Stimulated activated naive B cell treated with anti-CD40 and anti-IgM and Interleukin-4, amounts not matched to agents 10 μg/mL and 1 μg/mL and 100 μg/mL, for 72 hours (primary cell): ENCODE measurements at regions not wholly inside any gene's neighbourhood (a gene's known extent, or its start where the extent isn't known, plus 50 kb on each side); places are given as distances from the start of the nearest gene placed in this dataset.

ENCODE experiments used
- ATAC-seq, 2 donors: fragments of 150-1000 bp; cut with Tn5 transposase; replicated peaks; 2 replicates each; pipeline ENCODE4 v1.10.0; 2021; ENCODE audit warnings: moderate library complexity in 1 of 2
- DNase-seq: peaks from one replicate; pipeline ENCODE4 v3.0.0; 2021
- H3K27ac Mint-ChIP-seq: one replicate; pipeline ENCODE4 v1.8.0; 2022; ENCODE audit warnings: mild to moderate bottlenecking, mixed read lengths
- H3K27me3 Mint-ChIP-seq, 2 donors: one replicate each; pipeline ENCODE4 v1.8.0; 2022; ENCODE audit warnings: mixed read lengths in 2 of 2
- H3K36me3 Mint-ChIP-seq, 2 donors: one replicate each; pipeline ENCODE4 v1.8.0; 2022; ENCODE audit warnings: mixed read lengths in 2 of 2, mild to moderate bottlenecking in 1 of 2
- H3K4me1 Mint-ChIP-seq, 2 donors: one replicate each; pipeline ENCODE4 v1.8.0; 2022; ENCODE audit warnings: mixed read lengths in 2 of 2, mild to moderate bottlenecking in 1 of 2
- H3K4me3 Mint-ChIP-seq, 2 donors: one replicate each; pipeline ENCODE4 v1.8.0; 2022; ENCODE audit warnings: mild to moderate bottlenecking in 2 of 2, mixed read lengths in 2 of 2, moderate library complexity in 1 of 2
- H3K9me3 Mint-ChIP-seq, 2 donors: one replicate each; pipeline ENCODE4 v1.8.0; 2022; ENCODE audit warnings: mixed read lengths in 2 of 2, mild to moderate bottlenecking in 1 of 2

DNA sequence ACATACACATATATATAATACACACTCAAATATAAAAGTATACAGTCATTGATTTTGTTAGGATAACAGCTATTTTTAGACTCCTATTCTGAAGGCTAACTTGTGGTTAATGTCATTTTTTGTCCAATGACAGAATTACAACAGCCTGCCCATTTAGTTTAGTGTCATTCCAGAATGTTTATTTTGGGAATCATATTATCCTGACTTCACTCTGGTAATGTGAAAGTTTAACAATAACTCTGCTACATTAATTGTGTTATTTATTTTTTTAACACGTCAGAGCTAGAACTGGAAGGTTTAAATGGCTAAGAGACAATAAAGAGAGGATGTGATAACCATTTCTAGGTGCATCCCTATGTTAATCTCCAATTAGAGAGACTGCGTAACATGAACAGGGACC, 648.1 kb downstream of the USP25 start:
- H3K27ac Mint-ChIP-seq: no peak overlapping the region
- no peaks in the 10 kb centered on the region for H3K27me3 Mint-ChIP-seq
- ATAC-seq (no peak), DNase-seq (no peak)
- H3K36me3 Mint-ChIP-seq: no peaks in the 10 kb centered on the region
- H3K4me3 Mint-ChIP-seq: no peak overlapping the region
- no peaks in the 10 kb centered on the region for H3K9me3 Mint-ChIP-seq
- no peaks in the 10 kb centered on the region for H3K4me1 Mint-ChIP-seq

DNA sequence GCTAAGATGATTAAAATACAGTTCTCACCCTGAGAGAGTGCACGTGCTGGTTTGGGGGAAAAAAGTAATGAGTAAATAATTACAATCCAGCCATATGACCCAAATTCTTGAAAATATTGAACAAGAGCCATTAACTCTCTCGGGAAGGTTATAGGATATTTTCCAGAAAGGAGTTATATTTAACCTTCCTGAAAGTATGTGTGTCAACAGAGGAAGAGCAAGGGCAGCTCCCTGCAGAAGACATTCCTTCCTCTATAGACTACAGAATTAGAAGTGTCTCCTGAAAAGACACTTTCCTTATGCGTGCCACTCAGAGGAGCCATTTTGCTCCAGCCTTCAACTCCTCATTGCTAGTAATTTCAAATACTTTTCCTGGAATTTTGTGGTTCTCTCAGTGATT, 648.7 kb downstream of the USP25 start:
- no peaks in the 10 kb centered on the region for H3K36me3 Mint-ChIP-seq
- no peaks in the 10 kb centered on the region for H3K4me1 Mint-ChIP-seq
- ATAC-seq: no peak
- H3K27me3 Mint-ChIP-seq: no peaks in the 10 kb centered on the region
- H3K27ac Mint-ChIP-seq: no peak overlapping the region
- H3K9me3 Mint-ChIP-seq: no peaks in the 10 kb centered on the region
- no peak for DNase-seq
- no peak overlapping the region for H3K4me3 Mint-ChIP-seq

DNA sequence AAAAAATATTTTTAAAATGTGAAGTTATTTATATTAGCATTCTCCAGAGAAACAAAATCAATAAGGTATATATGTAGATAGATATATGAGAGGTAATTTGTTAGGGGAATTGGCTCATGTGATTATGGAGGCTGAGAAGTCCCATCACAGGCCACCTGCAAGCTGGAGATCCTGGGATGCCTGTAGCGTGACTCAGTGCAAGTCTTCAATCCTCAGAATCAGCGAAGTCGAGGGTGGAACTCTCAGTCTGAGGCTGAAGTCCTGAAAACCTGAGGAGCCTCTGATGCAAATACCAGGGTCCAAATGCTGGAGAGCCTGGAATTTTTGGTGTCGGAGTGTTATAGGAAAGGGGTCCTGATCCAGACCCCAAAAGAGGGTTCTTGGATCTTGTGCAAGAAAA, 658.5 kb downstream of the USP25 start:
- H3K36me3 Mint-ChIP-seq: no peaks in the 10 kb centered on the region
- H3K4me3 Mint-ChIP-seq: no peak overlapping the region
- no peaks in the 10 kb centered on the region for H3K27me3 Mint-ChIP-seq
- no peak overlapping the region for H3K27ac Mint-ChIP-seq
- no peak for DNase-seq
- ATAC-seq: no peak
- H3K4me1 Mint-ChIP-seq: no peaks in the 10 kb centered on the region
- peaks cover 3 to 7% of the 10 kb centered on the region in 2 donors for H3K9me3 Mint-ChIP-seq

DNA sequence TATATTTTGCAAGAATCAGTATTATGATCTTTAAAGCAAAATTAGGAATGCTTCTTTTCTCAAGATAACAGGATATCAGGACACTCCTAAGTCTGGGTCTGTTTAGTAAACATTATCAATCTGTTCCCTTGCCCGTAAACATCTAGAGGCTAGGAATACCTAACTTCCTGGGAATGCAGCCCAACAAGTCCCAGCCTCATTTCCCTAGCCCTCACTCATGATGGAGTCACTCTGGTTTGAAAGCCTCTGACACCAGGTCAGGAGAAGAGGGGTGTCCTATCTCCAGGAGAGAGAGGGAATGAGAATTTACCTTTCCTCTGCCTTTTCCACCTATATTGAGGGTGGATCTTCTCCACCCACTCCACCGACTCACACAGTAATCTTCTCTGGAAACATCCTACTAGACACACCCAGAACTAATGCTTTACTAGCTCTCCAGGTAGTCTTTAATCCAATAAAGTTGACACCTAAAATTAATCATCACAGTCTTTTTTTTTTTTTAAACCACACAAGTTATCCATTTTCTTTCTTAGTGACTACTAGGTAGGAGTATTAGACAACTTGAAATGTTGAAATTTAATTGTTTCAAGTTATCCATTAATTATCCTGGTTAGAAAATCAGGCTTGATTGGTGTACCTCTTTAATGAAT, 659.3 kb downstream of the USP25 start:
- no peaks in the 10 kb centered on the region for H3K36me3 Mint-ChIP-seq
- H3K4me3 Mint-ChIP-seq: no peak overlapping the region
- no peaks in the 10 kb centered on the region for H3K4me1 Mint-ChIP-seq
- H3K9me3 Mint-ChIP-seq: peaks cover 3 to 7% of the 10 kb centered on the region in 2 donors
- no peaks in the 10 kb centered on the region for H3K27me3 Mint-ChIP-seq
- H3K27ac Mint-ChIP-seq: no peak overlapping the region
- DNase-seq (no peak), ATAC-seq (no peak)

DNA sequence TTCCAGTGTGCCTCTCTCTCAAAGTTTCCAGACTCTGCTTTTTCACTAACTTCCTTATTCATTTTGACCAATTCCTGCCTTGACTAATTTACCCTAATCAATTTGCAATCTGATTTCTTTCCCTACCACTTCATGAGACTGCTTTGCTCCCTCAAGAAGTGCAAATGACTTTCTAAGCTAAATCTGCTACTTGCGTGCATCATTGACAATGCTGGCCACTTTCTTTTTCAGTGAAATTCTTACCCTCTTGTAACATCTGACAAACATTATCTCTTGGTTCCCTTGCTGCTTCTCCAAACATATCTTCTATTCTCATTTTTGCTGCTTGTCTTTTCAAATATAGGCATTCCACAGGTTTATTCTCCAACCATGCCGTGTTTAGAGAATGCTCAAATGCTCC, 659.9 kb downstream of the USP25 start:
- H3K27me3 Mint-ChIP-seq: no peaks in the 10 kb centered on the region
- no peaks in the 10 kb centered on the region for H3K4me1 Mint-ChIP-seq
- DNase-seq (no peak), ATAC-seq (no peak)
- H3K27ac Mint-ChIP-seq: no peak overlapping the region
- no peaks in the 10 kb centered on the region for H3K36me3 Mint-ChIP-seq
- no peak overlapping the region for H3K4me3 Mint-ChIP-seq
- peaks cover 3 to 7% of the 10 kb centered on the region in 2 donors for H3K9me3 Mint-ChIP-seq

DNA sequence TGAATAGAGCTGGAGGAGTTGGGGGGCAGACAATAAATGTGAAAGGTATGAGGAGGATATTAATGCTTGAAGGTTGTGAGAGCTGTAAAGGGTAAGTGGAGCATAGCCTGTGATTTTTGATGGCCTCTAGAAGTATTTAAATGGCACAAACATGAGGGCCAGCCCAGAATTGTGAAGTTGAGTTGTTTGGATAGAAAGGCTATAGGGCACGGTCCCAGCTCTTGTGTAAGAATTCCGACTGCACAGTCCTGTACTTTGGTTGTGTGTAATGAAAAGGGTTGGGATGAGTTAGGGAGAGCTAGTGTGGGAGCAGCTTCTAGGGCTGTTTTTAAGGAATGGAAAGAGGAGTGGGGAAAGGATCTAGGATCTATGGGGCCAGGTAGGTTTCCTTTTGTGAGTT, 665.5 kb downstream of the USP25 start:
- H3K9me3 Mint-ChIP-seq: peaks cover 8 to 11% of the 10 kb centered on the region in 2 donors
- peaks cover 0 to 4% of the 10 kb centered on the region in 2 donors for H3K36me3 Mint-ChIP-seq
- no peak overlapping the region for H3K27ac Mint-ChIP-seq
- H3K4me1 Mint-ChIP-seq: no peaks in the 10 kb centered on the region
- H3K4me3 Mint-ChIP-seq: no peak overlapping the region
- no peaks in the 10 kb centered on the region for H3K27me3 Mint-ChIP-seq
- ATAC-seq (no peak), DNase-seq (no peak)

DNA sequence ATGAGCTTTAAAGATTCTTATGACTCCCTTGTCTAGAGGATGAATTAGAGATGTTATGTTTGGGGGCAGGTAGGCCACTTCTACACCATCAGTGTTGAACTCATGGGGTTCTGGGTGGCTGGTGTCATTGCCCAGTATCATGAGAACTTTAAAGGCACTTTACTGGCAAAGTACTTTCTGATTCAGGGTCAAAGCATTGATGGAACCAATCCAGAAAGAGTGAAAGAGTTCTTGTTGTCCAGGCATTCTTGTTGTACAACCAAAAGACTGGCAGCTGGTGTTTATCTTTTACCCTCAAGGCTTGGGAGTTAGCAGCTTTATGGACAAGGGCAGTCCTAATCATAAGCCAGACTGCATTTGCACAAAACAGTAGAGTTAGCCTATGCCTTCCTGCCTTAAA, 673.0 kb downstream of the USP25 start:
- DNase-seq (no peak), ATAC-seq (no peak)
- H3K27me3 Mint-ChIP-seq: no peaks in the 10 kb centered on the region
- H3K9me3 Mint-ChIP-seq: peaks cover 0 to 5% of the 10 kb centered on the region in 2 donors
- H3K27ac Mint-ChIP-seq: no peak overlapping the region
- H3K4me3 Mint-ChIP-seq: no peak overlapping the region
- H3K4me1 Mint-ChIP-seq: no peaks in the 10 kb centered on the region
- no peaks in the 10 kb centered on the region for H3K36me3 Mint-ChIP-seq

DNA sequence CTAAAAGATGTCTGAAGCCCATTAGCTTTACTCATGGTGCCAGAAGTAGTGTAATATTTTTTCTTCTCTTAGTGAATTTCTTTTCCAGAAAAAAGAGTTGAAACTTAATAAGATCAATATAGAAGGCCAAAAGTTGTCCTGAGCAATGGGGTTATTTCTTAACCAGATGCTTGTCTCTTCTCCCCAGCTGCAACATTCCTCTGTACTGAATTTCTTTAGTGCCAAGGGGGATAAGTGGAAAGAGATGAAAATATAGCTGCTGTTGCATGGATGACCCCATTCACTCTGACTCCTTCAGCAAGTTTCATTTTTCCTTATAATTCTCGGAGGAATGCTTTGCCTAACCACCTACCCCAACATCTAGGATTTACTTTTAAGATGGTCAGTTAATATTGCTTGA, 675.0 kb downstream of the USP25 start:
- peaks cover 0 to 5% of the 10 kb centered on the region in 2 donors for H3K9me3 Mint-ChIP-seq
- no peaks in the 10 kb centered on the region for H3K4me1 Mint-ChIP-seq
- no peak for ATAC-seq
- no peaks in the 10 kb centered on the region for H3K36me3 Mint-ChIP-seq
- DNase-seq: no peak
- no peaks in the 10 kb centered on the region for H3K27me3 Mint-ChIP-seq
- no peak overlapping the region for H3K4me3 Mint-ChIP-seq
- H3K27ac Mint-ChIP-seq: no peak overlapping the region

DNA sequence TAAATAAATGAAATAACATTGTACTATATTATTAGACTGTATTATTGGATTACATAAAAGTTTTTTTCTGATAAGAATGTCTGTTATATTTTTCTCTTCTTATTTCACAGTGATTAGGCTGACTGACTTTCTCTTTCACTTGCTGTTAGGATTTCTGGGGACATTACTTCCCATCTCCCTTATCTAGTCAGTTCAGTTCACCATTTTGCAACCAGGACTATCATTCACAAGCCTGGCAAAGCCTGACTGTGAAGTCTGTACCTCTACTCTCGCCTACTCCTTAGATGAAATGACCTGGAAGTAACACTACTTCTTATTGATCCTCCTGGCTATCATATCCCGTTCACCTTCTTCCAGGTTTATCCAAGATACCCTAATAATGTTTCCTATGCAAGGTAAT, 676.6 kb downstream of the USP25 start:
- Mint-ChIP-seq H3K27me3 (no peaks in the 10 kb centered on the region), H3K36me3 (no peaks in the 10 kb centered on the region), H3K9me3 (peaks cover 2 to 5% of the 10 kb centered on the region in 2 donors), H3K27ac (no peak overlapping the region), H3K4me3 (no peak overlapping the region), H3K4me1 (no peaks in the 10 kb centered on the region)
- no peak for DNase-seq
- no peak for ATAC-seq

DNA sequence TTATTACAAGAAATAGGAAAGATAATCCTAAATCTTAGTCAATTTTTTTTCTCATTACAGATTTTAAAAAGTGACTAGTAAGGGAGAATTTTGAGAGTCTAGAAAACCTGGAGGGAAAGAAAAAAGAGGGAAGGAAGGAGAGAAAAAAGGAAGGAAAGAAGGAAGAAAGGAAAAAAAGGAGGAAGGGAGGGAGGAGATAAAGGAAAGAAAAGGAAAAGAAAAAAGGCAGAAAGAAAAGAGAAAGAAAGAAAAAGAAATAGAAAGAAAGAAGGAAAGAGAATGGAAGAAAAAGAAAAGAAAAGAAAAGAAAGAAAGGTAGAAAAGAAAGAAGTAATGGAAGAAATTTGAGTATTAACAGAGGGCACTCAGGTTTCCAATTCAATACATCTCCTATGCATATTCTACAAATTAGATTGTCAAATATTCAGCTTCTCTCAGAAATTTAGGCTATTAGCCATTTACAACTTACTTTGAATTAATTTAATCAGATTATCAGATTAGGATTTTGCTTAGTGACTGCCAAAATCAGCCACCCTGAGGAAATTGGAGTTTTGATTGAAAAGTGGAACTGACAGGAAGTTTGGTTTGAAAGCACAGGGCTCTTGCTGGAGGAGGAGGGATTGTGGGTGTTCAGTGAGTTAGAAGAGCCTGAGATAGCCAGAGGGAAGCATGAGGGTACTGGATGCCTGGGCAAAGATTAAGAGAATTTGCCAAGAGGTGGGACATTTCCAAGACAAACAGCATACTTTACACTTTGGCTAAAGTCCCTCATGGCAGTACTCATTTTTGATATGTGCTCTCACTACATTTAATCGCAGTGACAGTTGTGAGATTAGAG, 677.8 kb downstream of the USP25 start:
- no peak for ATAC-seq
- no peak for DNase-seq
- Mint-ChIP-seq H3K4me3 (no peak overlapping the region), H3K27me3 (no peaks in the 10 kb centered on the region), H3K4me1 (no peaks in the 10 kb centered on the region), H3K36me3 (no peaks in the 10 kb centered on the region), H3K27ac (no peak overlapping the region), H3K9me3 (peaks cover 4 to 5% of the 10 kb centered on the region in 2 donors)

DNA sequence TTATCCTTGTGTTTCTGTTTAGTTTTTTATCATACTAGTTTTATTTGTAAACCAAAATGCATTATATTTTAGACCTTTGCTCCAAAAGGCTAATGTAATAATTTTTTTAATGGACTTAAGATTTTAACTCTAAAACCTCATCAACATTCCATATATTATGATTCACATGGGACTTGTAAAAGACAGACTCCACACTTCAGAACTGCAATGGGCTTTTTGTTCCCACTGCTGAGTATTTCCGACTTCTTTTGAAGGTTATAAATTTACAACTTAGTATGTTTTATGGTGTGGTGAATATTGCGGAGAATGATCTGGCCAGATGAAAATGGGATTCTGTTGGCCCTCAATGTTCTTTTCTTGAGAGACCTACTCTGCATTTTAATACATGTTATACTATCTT, 678.5 kb downstream of the USP25 start:
- H3K27me3 Mint-ChIP-seq: no peaks in the 10 kb centered on the region
- H3K4me1 Mint-ChIP-seq: no peaks in the 10 kb centered on the region
- peaks cover 4 to 5% of the 10 kb centered on the region in 2 donors for H3K9me3 Mint-ChIP-seq
- ATAC-seq (no peak), DNase-seq (no peak)
- no peak overlapping the region for H3K4me3 Mint-ChIP-seq
- H3K36me3 Mint-ChIP-seq: no peaks in the 10 kb centered on the region
- H3K27ac Mint-ChIP-seq: no peak overlapping the region

DNA sequence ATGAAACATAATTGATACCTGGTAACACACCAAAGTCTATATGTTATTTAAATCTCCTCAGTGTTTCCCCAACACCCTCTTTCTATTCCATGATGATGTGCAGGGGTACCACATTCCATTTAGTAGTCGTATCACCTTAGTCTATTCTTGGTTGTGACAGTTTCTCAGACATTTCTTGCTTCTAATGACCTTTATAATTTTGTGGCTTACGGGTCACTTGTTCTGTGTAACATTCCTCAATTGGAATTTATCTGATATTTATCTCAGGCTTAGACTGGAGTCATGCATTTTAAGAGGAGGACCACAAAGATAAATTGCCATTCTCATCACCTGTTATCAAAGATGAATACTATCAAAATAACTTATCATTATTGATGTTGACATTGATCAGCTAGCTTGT, 679.6 kb downstream of the USP25 start:
- H3K4me3 Mint-ChIP-seq: no peak overlapping the region
- peaks cover 0 to 4% of the 10 kb centered on the region in 2 donors for H3K9me3 Mint-ChIP-seq
- no peak overlapping the region for H3K27ac Mint-ChIP-seq
- DNase-seq (no peak), ATAC-seq (no peak)
- no peaks in the 10 kb centered on the region for H3K36me3 Mint-ChIP-seq
- no peaks in the 10 kb centered on the region for H3K4me1 Mint-ChIP-seq
- H3K27me3 Mint-ChIP-seq: no peaks in the 10 kb centered on the region

DNA sequence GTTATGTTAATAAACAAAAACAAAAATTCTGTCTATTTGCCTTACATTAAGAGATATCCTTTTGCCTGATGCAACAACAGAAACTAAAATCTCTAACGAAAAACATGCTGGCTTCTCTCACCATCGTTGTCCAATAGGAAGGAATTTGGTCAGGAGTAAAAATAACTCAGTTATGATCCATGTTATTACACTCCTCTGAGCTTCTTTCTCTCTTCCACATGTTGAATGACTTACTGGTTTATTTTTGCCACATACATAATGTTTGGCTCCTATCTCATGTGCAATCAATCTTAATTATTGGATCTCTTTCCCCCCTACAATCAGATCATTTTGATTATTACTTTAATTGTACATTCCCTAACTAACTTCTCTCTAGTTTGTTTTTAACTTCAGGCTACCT, 688.4 kb downstream of the USP25 start:
- no peaks in the 10 kb centered on the region for H3K36me3 Mint-ChIP-seq
- no peak overlapping the region for H3K27ac Mint-ChIP-seq
- no peaks in the 10 kb centered on the region for H3K4me1 Mint-ChIP-seq
- DNase-seq (no peak), ATAC-seq (no peak)
- no peaks in the 10 kb centered on the region for H3K27me3 Mint-ChIP-seq
- H3K4me3 Mint-ChIP-seq: no peak overlapping the region
- H3K9me3 Mint-ChIP-seq: no peaks in the 10 kb centered on the region

DNA sequence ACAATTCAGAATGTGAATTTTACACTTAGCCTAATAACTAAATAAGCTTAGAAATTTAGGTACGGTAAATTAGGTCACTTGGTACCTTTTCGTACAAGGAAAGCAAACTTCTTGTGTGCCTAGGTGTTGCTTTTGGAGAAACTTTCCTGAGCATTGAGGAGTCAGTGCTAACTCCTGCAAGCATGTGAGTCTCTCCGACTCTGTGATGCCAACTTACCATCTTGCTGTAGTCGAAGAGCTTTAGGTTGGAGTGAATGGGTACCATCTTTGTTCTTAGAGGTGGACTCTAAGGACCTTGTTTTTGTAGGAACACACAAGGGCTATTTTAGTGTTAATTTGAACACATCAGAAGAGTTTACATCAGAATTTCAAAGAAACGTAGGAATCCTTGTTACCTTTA, 688.9 kb downstream of the USP25 start:
- Mint-ChIP-seq H3K27ac (no peak overlapping the region), H3K4me1 (no peaks in the 10 kb centered on the region), H3K4me3 (no peak overlapping the region), H3K9me3 (no peaks in the 10 kb centered on the region), H3K27me3 (no peaks in the 10 kb centered on the region), H3K36me3 (no peaks in the 10 kb centered on the region)
- DNase-seq (no peak), ATAC-seq (no peak)

DNA sequence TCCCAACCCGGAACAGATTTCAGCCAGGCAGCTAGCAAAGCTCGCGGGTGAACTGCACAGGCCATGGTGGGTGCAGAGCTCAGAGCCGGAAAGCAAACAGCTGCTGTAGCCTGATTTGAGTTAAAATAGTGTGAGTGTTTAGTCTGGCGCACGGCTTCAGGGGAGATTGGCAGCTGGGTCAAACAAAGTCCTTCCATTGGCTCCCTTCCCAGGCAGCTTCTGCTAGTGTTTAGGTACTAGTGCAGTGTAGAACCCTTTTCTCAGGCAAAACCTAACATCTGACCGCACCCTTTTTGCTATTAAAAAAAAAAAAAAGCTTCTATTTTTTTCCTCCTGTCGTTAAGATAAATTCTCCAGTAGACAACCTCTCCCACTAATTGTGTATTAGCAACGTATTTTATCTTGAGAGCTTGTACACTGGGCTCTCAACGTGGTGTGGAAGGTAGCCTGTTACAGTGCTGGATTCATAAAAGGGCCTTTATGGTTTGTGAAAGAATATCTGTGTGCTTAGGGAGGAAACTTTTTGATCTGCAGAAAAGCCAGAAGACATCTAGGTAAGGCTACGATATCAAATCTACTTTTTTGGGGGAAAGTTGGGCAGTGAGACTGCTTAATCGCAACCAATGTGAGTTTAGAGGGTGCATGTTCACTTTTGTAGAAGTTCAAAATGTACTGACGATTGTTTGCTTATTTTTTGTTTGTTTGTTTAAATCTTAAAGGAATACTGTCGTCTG, 689.6 kb downstream of the USP25 start:
- H3K4me1 Mint-ChIP-seq: no peaks in the 10 kb centered on the region
- H3K27me3 Mint-ChIP-seq: no peaks in the 10 kb centered on the region
- ATAC-seq: no peak
- H3K36me3 Mint-ChIP-seq: no peaks in the 10 kb centered on the region
- no peaks in the 10 kb centered on the region for H3K9me3 Mint-ChIP-seq
- H3K27ac Mint-ChIP-seq: no peak overlapping the region
- DNase-seq: no peak
- no peak overlapping the region for H3K4me3 Mint-ChIP-seq
